ENCODE measurements at regions not wholly inside any gene's neighbourhood (a gene's known extent, or its start where the extent isn't known, plus 50 kb on each side); places are given as distances from the start of the nearest gene placed in this dataset.

GRCh38 chr20:40561187-40561586, 127.8 kb downstream of the MAFB start:
- TF ChIP-seq CTCF (IDR thresholded peaks at IDR 0.05; ENCODE audit: extremely low read depth in 1 of 2, insufficient read depth in 1 of 2, low read depth in 1 of 2, low read length in 2 of 2) (no peak), MAX (IDR thresholded peaks at IDR 0.05; ENCODE audit: insufficient read depth, insufficient read length) (no peak), POLR2A (IDR thresholded peaks at IDR 0.05; ENCODE audit: low read depth, low read length) (no peak), MYC (IDR thresholded peaks at IDR 0.05; ENCODE audit: low read depth, low read length) (no peak), FOS (IDR thresholded peaks at IDR 0.05; ENCODE audit: borderline replicate concordance, insufficient read depth, low read length) (no peak), POLR2AphosphoS5 (IDR thresholded peaks at IDR 0.05; ENCODE audit: insufficient read depth, low read depth, low read length) (no peak), GATA2 (IDR thresholded peaks at IDR 0.05; ENCODE audit: insufficient read depth, insufficient read length, low read depth, low read length) (no peak)
